ENCODE measurements at regions not wholly inside any gene's neighbourhood (a gene's known extent, or its start where the extent isn't known, plus 50 kb on each side); places are given as distances from the start of the nearest gene placed in this dataset.
"Not testable (repeated sequence)": the region's sequence is repeated elsewhere in the genome, so short reads cannot be mapped to it uniquely, and the experiment has no call there.

GRCh38 chr6:74491844-74492374 lies 713.9 kb downstream of the COL12A1 start:
- Histone ChIP-seq H2AFZ (ENCODE audit: insufficient read depth, low read depth, low read length, poor library complexity, severe bottlenecking) (no peak overlapping the region), H3K9me3 (ENCODE audit: control extremely low read depth in 1 of 3, control insufficient read depth in 2 of 3, insufficient read depth in 1 of 3, low read length in 2 of 3) (no peaks in the 10 kb centered on the region), H3K4me2 (replicated peaks; ENCODE audit: low read depth, low read length, poor library complexity, severe bottlenecking) (no peak overlapping the region), H3K4me3 (ENCODE audit: control extremely low read depth in 1 of 5, extremely low read depth in 1 of 5, insufficient read depth in 1 of 5, low read depth in 2 of 5, low read length in 4 of 5) (no peak overlapping the region), H3K27me3 (replicated peaks in 1 of 4; ENCODE audit: control extremely low read depth in 1 of 4, control insufficient read depth in 3 of 4, insufficient read depth in 4 of 4, low read length in 3 of 4) (no peaks in the 10 kb centered on the region), H3K27ac (ENCODE audit: low read length in 2 of 2) (no peak overlapping the region), H3K36me3 (replicated peaks in 1 of 2; ENCODE audit: control extremely low read depth in 1 of 2, control insufficient read depth in 1 of 2, extremely low read depth in 1 of 2, insufficient read depth in 2 of 2, low read length in 1 of 2) (no peaks in the 10 kb centered on the region), H4K20me1 (ENCODE audit: control insufficient read depth, insufficient read depth, low read length, poor library complexity, severe bottlenecking) (no peaks in the 10 kb centered on the region), H3K9ac (ENCODE audit: low read length) (no peak overlapping the region), H3K4me1 (ENCODE audit: control insufficient read depth in 2 of 2, insufficient read depth in 2 of 2, low read length in 2 of 2) (no peaks in the 10 kb centered on the region), H3K79me2 (ENCODE audit: control insufficient read depth, insufficient read depth, low read length) (no peaks in the 10 kb centered on the region)
- Mint-ChIP-seq H3K27ac (no peak overlapping the region), H3K4me1 (no peaks in the 10 kb centered on the region), H3K27me3 (no peaks in the 10 kb centered on the region), H3K4me3 (no peak overlapping the region), H3K9me3 (ENCODE audit: insufficient read depth) (peaks cover 2% of the 10 kb centered on the region)
- WGBS (ENCODE audit: insufficient coverage) = 92% methylated on average over 1 of the region's 2 CpGs
- ATAC-seq (ENCODE audit: low read depth) = no peak
- TF ChIP-seq CTCF (IDR thresholded peaks at IDR 0.05) (no peak), EZH2 (IDR thresholded peaks at IDR 0.05; ENCODE audit: borderline replicate concordance, insufficient read depth, low read depth, low read length, poor library complexity, severe bottlenecking) (no peak)
- POLR2A ChIA-PET = no interaction called here
- CTCF ChIA-PET = no interaction called here
- intact Hi-C loops (cut with micrococcal nuclease) = no loop called here
- no peak for DNase-seq

- H3K79me2 ChIP-seq (ENCODE audit: control insufficient read depth, insufficient read depth, low read length); H3K27ac ChIP-seq (ENCODE audit: low read length in 2 of 2); POLR2A ChIA-PET; intact Hi-C loops (cut with micrococcal nuclease); CTCF ChIA-PET; DNase-seq; H3K27me3 Mint-ChIP-seq; H3K9ac ChIP-seq (ENCODE audit: low read length); H3K9me3 ChIP-seq (ENCODE audit: control extremely low read depth in 1 of 3, control insufficient read depth in 2 of 3, insufficient read depth in 1 of 3, low read length in 2 of 3); H3K36me3 ChIP-seq (replicated peaks in 1 of 2; ENCODE audit: control extremely low read depth in 1 of 2, control insufficient read depth in 1 of 2, extremely low read depth in 1 of 2, insufficient read depth in 2 of 2, low read length in 1 of 2); ATAC-seq (ENCODE audit: low read depth); H3K4me3 ChIP-seq (ENCODE audit: control extremely low read depth in 1 of 5, extremely low read depth in 1 of 5, insufficient read depth in 1 of 5, low read depth in 2 of 5, low read length in 4 of 5); H3K4me1 ChIP-seq (ENCODE audit: control insufficient read depth in 2 of 2, insufficient read depth in 2 of 2, low read length in 2 of 2); H3K27ac Mint-ChIP-seq; H3K9me3 Mint-ChIP-seq (ENCODE audit: insufficient read depth); H3K4me3 Mint-ChIP-seq; H3K4me1 Mint-ChIP-seq; H3K4me2 ChIP-seq (replicated peaks; ENCODE audit: low read depth, low read length, poor library complexity, severe bottlenecking); H3K27me3 ChIP-seq (replicated peaks in 1 of 4; ENCODE audit: control extremely low read depth in 1 of 4, control insufficient read depth in 3 of 4, insufficient read depth in 4 of 4, low read length in 3 of 4); H2AFZ ChIP-seq (ENCODE audit: insufficient read depth, low read depth, low read length, poor library complexity, severe bottlenecking); H4K20me1 ChIP-seq (ENCODE audit: control insufficient read depth, insufficient read depth, low read length, poor library complexity, severe bottlenecking): not testable (repeated sequence)
- WGBS (ENCODE audit: insufficient coverage) = 100% methylated on average over 1 of the region's 13 CpGs
Observed at GRCh38 chr6:74488726-74489125, 717.1 kb downstream of the COL12A1 start.
